Type B pancreatic cell (in vitro differentiated cells): ENCODE measurements at regions not wholly inside any gene's neighbourhood (a gene's known extent, or its start where the extent isn't known, plus 50 kb on each side); places are given as distances from the start of the nearest gene placed in this dataset.

Source experiments
- DNase-seq: peaks from one replicate; pipeline ENCODE4 v3.0.0; 2021; ENCODE audit warnings: mixed read lengths; ENCODE audit not compliant: unreplicated experiment; ENCODE audit errors: extremely low spot score
- H3K27ac Mint-ChIP-seq: 2 replicates; pipeline ENCODE4 v1.8.0; 2021; ENCODE audit warnings: mild to moderate bottlenecking, mixed read lengths
- H3K27me3 Mint-ChIP-seq: 2 replicates; pipeline ENCODE4 v1.8.0; 2021; ENCODE audit warnings: mixed read lengths
- H3K36me3 Mint-ChIP-seq: 2 replicates; pipeline ENCODE4 v1.8.0; 2021; ENCODE audit warnings: mixed read lengths
- H3K4me1 Mint-ChIP-seq: one replicate; pipeline ENCODE4 v1.8.0; 2021; ENCODE audit warnings: mixed read lengths; ENCODE audit not compliant: unreplicated experiment
- H3K4me3 Mint-ChIP-seq: 2 replicates; pipeline ENCODE4 v1.8.0; 2021; ENCODE audit warnings: mild to moderate bottlenecking, mixed read lengths
- H3K9me3 Mint-ChIP-seq: 2 replicates; pipeline ENCODE4 v1.8.0; 2021; ENCODE audit warnings: mixed read lengths
- TF ChIP-seq, protein P1 (sequence below): fragments of 200-600 bp; sonication (generic); conservative IDR thresholded peaks from 2 replicates; pipeline ENCODE4 v1.5.0; 2021; ENCODE audit warnings: antibody characterized with exemption, mild to moderate bottlenecking

DNA sequence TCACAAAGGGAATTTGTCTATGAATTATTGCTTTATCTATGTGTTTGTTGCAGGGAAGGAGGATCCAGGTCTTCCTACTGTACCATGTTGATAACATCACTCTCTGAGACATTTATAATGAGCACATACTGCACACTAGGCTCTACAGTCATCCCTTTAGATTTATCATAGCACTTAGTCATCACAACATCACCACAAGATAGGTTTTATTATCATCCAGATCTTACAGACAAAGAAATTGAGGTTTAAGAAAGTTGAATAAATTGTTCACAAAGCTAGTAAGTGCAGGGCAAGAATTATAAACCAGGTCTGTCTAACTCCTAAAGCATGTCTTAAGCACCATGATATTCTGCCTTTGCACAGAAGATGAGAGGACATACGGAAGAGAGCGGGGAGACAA lies 121.1 kb upstream of the ST6GALNAC5 start:
- Mint-ChIP-seq H3K27me3 (no peaks in the 10 kb centered on the region), H3K4me1 (no peaks in the 10 kb centered on the region), H3K9me3 (peaks cover 5% of the 10 kb centered on the region), H3K27ac (no peak overlapping the region), H3K36me3 (no peaks in the 10 kb centered on the region), H3K4me3 (no peak overlapping the region)
- TF ChIP-seq, protein P1, sequence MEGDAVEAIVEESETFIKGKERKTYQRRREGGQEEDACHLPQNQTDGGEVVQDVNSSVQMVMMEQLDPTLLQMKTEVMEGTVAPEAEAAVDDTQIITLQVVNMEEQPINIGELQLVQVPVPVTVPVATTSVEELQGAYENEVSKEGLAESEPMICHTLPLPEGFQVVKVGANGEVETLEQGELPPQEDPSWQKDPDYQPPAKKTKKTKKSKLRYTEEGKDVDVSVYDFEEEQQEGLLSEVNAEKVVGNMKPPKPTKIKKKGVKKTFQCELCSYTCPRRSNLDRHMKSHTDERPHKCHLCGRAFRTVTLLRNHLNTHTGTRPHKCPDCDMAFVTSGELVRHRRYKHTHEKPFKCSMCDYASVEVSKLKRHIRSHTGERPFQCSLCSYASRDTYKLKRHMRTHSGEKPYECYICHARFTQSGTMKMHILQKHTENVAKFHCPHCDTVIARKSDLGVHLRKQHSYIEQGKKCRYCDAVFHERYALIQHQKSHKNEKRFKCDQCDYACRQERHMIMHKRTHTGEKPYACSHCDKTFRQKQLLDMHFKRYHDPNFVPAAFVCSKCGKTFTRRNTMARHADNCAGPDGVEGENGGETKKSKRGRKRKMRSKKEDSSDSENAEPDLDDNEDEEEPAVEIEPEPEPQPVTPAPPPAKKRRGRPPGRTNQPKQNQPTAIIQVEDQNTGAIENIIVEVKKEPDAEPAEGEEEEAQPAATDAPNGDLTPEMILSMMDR = no peak
- DNase-seq = no peak

DNA sequence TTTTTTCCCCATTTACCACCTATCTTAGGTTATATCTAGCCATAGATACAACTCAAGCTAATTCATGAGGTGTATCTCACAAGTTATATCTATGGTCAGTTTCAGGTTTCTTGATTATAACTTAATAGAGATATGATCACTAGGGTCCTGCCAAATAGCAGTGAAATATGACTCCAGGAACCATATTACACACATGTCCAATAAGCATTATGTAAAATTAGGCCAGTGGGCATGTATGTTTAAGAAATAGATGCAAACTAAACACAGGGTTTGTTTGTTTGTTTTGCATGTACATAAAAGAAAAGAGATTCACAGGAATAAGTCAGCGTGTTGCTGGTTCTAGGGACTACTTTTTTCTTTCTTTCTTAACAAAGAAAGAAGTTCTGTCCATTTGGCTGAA lies 112.5 kb upstream of the ST6GALNAC5 start:
- Mint-ChIP-seq H3K27me3 (peaks cover 3% of the 10 kb centered on the region), H3K27ac (no peak overlapping the region)

DNA sequence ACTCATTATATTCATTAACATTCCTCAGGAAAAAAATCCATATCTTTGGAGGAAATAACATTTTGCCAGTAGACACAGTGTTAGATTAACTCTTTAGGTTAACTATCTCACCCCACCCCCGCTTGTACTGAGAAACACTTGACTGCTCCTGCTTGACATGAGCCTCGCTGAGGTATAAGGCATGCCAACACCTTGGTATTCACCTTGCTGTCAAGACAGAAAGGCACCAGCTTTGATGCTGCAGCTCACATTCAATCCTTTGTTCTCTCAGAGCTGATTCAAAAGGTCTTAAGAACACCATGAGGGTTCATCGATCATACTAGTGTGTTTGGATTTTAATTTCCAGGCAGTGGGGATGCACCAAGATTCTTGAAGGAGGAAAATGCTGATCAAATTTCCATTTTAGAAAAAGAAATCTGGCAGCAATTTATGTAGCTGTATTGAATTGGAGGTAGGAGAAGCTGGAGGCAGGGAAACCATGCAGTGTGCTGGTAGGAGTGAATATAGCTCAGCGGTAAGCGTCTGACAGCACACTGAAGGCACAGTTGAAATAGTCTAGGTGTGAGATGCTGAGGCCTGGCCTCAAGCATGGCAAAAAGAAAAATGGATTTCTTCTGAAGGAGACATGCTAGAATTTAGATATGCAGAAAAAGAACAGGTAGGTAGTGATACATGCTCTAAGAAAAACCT lies 108.0 kb upstream of the ST6GALNAC5 start:
- TF ChIP-seq, protein P1 = no peak
- H3K27ac Mint-ChIP-seq = no peak overlapping the region
- no peak for DNase-seq
- no peaks in the 10 kb centered on the region for H3K27me3 Mint-ChIP-seq
- no peaks in the 10 kb centered on the region for H3K36me3 Mint-ChIP-seq
- H3K9me3 Mint-ChIP-seq = no peaks in the 10 kb centered on the region
- no peaks in the 10 kb centered on the region for H3K4me1 Mint-ChIP-seq
- no peak overlapping the region for H3K4me3 Mint-ChIP-seq

More for the DNA sequence above, 112.5 kb upstream of the ST6GALNAC5 start:
- DNase-seq = no peak
- Mint-ChIP-seq H3K9me3 (no peaks in the 10 kb centered on the region), H3K4me1 (no peaks in the 10 kb centered on the region), H3K4me3 (no peak overlapping the region), H3K36me3 (no peaks in the 10 kb centered on the region)
- TF ChIP-seq, protein P1 = no peak

DNA sequence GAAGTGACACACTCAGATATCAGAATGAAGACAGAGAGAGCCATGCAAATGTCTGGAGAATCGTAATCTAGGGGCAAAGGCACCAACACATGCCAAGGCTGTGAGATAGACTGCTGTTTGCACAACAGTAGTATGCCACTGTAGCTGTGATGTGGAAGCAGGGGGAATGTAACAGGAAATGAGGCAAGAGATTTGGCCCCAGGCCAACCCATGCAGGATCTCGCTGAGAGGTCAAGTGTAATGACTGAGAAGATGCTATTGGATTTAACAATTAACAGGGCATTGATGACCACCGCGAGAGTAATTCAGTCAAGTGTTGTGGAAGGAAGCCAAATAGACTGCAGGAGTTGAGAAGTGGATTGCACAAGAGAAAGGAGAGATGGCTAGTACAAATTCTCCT lies 107.3 kb upstream of the ST6GALNAC5 start:
- Mint-ChIP-seq H3K27me3 (no peaks in the 10 kb centered on the region), H3K9me3 (no peaks in the 10 kb centered on the region), H3K36me3 (no peaks in the 10 kb centered on the region), H3K27ac (no peak overlapping the region), H3K4me3 (no peak overlapping the region), H3K4me1 (no peaks in the 10 kb centered on the region)
- DNase-seq = no peak
- TF ChIP-seq, protein P1 = no peak

DNA sequence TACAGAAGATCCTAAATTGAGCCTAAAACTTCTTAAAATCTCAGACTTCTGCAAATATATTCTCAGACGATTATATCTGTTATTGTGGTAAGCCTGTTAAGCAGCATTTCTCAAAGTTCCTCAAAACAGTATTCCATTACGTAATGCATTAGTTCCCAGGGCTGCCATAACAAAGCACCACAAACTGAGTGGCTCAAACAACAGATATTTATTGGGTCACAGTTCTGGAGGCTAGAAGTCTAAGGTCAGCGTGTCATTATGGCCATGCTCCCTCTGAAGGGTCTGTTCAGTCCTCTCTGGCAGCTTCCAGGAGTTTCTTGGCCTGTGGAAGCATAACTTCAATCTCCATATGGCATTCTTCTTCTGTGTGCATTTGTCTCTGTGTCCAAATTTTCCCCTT lies 103.5 kb upstream of the ST6GALNAC5 start:
- H3K4me1 Mint-ChIP-seq = no peaks in the 10 kb centered on the region
- TF ChIP-seq, protein P1 = no peak
- no peak for DNase-seq
- H3K4me3 Mint-ChIP-seq = no peak overlapping the region
- no peak overlapping the region for H3K27ac Mint-ChIP-seq
- peaks cover 9% of the 10 kb centered on the region for H3K27me3 Mint-ChIP-seq
- H3K36me3 Mint-ChIP-seq = no peaks in the 10 kb centered on the region
- no peaks in the 10 kb centered on the region for H3K9me3 Mint-ChIP-seq
